H1 (cell line): ENCODE measurements at regions not wholly inside any gene's neighbourhood (a gene's known extent, or its start where the extent isn't known, plus 50 kb on each side); places are given as distances from the start of the nearest gene placed in this dataset.

Experiments
- ATF2 ChIP-seq: IDR thresholded peaks from 2 replicates; pipeline ENCODE4 v1.6.1; 2012; ENCODE audit warnings: low read length, inconsistent platforms
- BCL11A ChIP-seq, 2 experiments: IDR thresholded peaks; one replicate each; pipeline ENCODE4 v1.6.1; 2011; ENCODE audit warnings: low read depth in 2 of 2, low read length in 2 of 2, mild to moderate bottlenecking in 2 of 2
- BRCA1 ChIP-seq: IDR thresholded peaks from 2 replicates; pipeline ENCODE4 v1.6.1; 2012; ENCODE audit warnings: low read depth, low read length, improper control_type of control experiment
- CBX8 ChIP-seq: fragments of 300-800, 300-1000 bp; sonication (generic); IDR thresholded peaks from 2 replicates; pipeline ENCODE4 v1.7.1; 2016; ENCODE audit warnings: low read depth, low read length, borderline replicate concordance
- FOSL1 ChIP-seq: IDR thresholded peaks from 2 replicates; pipeline ENCODE4 v1.6.1; 2011; ENCODE audit warnings: mild to moderate bottlenecking, low read depth, low read length, moderate library complexity; ENCODE audit not compliant: insufficient read depth
- HDAC6 ChIP-seq: IDR thresholded peaks from one replicate; pipeline ENCODE4 v1.7.1; 2012; ENCODE audit warnings: low read depth, mild to moderate bottlenecking, inconsistent platforms, low read length, moderate library complexity
- RNF2 ChIP-seq: fragments of 200-900, 300-1000 bp; sonication (generic); IDR thresholded peaks from 2 replicates; pipeline ENCODE4 v1.7.1; 2016; ENCODE audit warnings: borderline replicate concordance, low read depth, mild to moderate bottlenecking, antibody characterized with exemption, low read length; ENCODE audit not compliant: poor library complexity, severe bottlenecking; ENCODE audit errors: missing control alignments

GRCh38 chr1:229018674-229019295 is 252.1 kb upstream of the RAB4A start (continued):
- TF ChIP-seq BCL11A (IDR thresholded peaks at IDR 0.05; ENCODE audit: low read depth in 2 of 2, low read length in 2 of 2) (no peak), RNF2 (no peak), HDAC6 (no peak), FOSL1 (no peak), BRCA1 (no peak), CBX8 (no peak), ATF2 (no peak)
